Smooth muscle cell (in vitro differentiated cells): ENCODE measurements at regions not wholly inside any gene's neighbourhood (a gene's known extent, or its start where the extent isn't known, plus 50 kb on each side); places are given as distances from the start of the nearest gene placed in this dataset.

Experiments
- DNase-seq: peaks from one replicate; lab custom pipeline; 2025; ENCODE audit not compliant: unreplicated experiment; lab: John Stamatoyannopoulos, UW
- H2AFZ ChIP-seq: fragments of 200-600 bp; sonication (generic); 2 replicates; pipeline ENCODE4 v1.6.0; 2016; ENCODE audit warnings: antibody characterized with exemption, low read depth, mild to moderate bottlenecking
- H3F3A ChIP-seq: fragments of 200-600 bp; sonication (generic); 2 replicates; pipeline ENCODE4 v1.6.0; 2017; ENCODE audit warnings: antibody characterized with exemption, low read depth
- H3K27ac ChIP-seq: fragments of 200-600 bp; sonication (generic); 2 replicates; pipeline ENCODE4 v1.5.1; 2016; ENCODE audit warnings: low read depth, mild to moderate bottlenecking
- H3K27me3 ChIP-seq: fragments of 200-600 bp; sonication (generic); 2 replicates; pipeline ENCODE4 v1.6.1; 2016; ENCODE audit warnings: low read depth, mild to moderate bottlenecking
- H3K36me3 ChIP-seq: fragments of 200-600 bp; sonication (generic); 2 replicates; pipeline ENCODE4 v1.5.1; 2016; ENCODE audit warnings: low read depth
- H3K4me1 ChIP-seq: fragments of 200-600 bp; sonication (generic); 2 replicates; pipeline ENCODE4 v1.5.1; 2016; ENCODE audit warnings: low read depth
- H3K4me2 ChIP-seq: fragments of 200-600 bp; sonication (generic); 2 replicates; pipeline ENCODE4 v1.6.0; 2016; ENCODE audit warnings: mild to moderate bottlenecking
- H3K4me3 ChIP-seq: fragments of 200-600 bp; sonication (generic); 2 replicates; pipeline ENCODE4 v1.5.1; 2016; ENCODE audit warnings: mild to moderate bottlenecking
- H3K79me2 ChIP-seq: fragments of 200-600 bp; sonication (generic); 2 replicates; pipeline ENCODE4 v1.6.0; 2016; ENCODE audit warnings: low read depth, mild to moderate bottlenecking
- H3K9ac ChIP-seq: fragments of 200-600 bp; sonication (generic); 2 replicates; pipeline ENCODE4 v1.6.0; 2016; ENCODE audit warnings: low read depth
- H3K9me3 ChIP-seq: fragments of 200-600 bp; sonication (generic); replicated peaks from 2 replicates; pipeline ENCODE4 v1.5.1; 2016; ENCODE audit warnings: low read depth
- H4K20me1 ChIP-seq: fragments of 200-600 bp; sonication (generic); 2 replicates; pipeline ENCODE4 v1.6.0; 2016; ENCODE audit warnings: low read depth
- CTCF ChIP-seq: fragments of 200-600 bp; sonication (generic); IDR thresholded peaks from 2 replicates; pipeline ENCODE4 v1.5.1; 2017; ENCODE audit warnings: borderline replicate concordance, mild to moderate bottlenecking, antibody characterized with exemption; ENCODE audit not compliant: insufficient read depth, poor library complexity, severe bottlenecking
- WGBS: methylation state at CpG from one replicate; pipeline ENCODE4 v1.1.7; 2016; ENCODE audit warnings: low lambda C conversion rate; 5-methylcytosine and 5-hydroxymethylcytosine counted together

DNA sequence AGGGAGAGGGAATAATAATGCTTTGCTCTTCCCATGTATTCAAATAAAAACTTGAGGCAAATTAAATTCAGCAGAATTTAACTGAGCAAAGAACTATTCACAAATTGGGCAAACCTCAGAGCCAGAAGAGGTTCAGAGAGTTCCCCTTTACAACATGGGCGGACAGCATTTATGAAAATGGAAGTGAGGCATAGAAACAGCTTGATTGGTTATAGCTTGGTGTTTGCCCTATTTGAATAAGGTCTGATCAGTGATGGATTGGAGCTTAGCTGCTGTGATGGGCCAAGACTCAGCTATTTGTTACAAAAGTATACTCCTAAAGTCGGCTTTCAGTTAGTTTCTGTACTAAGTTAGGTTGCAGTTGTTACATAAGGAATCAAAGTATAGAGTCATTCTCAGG, 63.0 kb downstream of the TMEM100 start:
- no peak for DNase-seq
- Histone ChIP-seq H3F3A (peaks cover 7% of the 10 kb centered on the region), H2AFZ (no peak overlapping the region), H3K4me1 (peaks cover 6% of the 10 kb centered on the region), H3K4me3 (no peak overlapping the region), H3K4me2 (no peak overlapping the region), H3K79me2 (no peaks in the 10 kb centered on the region), H3K9me3 (no peaks in the 10 kb centered on the region), H3K9ac (no peak overlapping the region), H4K20me1 (no peaks in the 10 kb centered on the region), H3K27me3 (no peaks in the 10 kb centered on the region), H3K36me3 (no peaks in the 10 kb centered on the region), H3K27ac (no peak overlapping the region)
- 75% methylated on average over 2 of the region's 2 CpGs for WGBS
- no peak for TF ChIP-seq CTCF

- Histone ChIP-seq H2AFZ (no peak overlapping the region), H3K27ac (no peak overlapping the region)
Observed at GRCh38 chr17:55655777-55656176, 66.9 kb downstream of the TMEM100 start.

GRCh38 chr17:55654821-55655220, 67.8 kb downstream of the TMEM100 start:
- Histone ChIP-seq H2AFZ (no peak overlapping the region), H3K79me2 (no peaks in the 10 kb centered on the region), H3K36me3 (no peaks in the 10 kb centered on the region), H4K20me1 (no peaks in the 10 kb centered on the region), H3K9me3 (no peaks in the 10 kb centered on the region), H3F3A (peaks cover 6% of the 10 kb centered on the region), H3K4me1 (peaks cover 2% of the 10 kb centered on the region), H3K27me3 (no peaks in the 10 kb centered on the region), H3K9ac (no peak overlapping the region), H3K4me3 (no peak overlapping the region), H3K4me2 (no peak overlapping the region), H3K27ac (no peak overlapping the region)
- no peak for TF ChIP-seq CTCF
- DNase-seq, result no peak
- WGBS, result 81% methylated on average over 5 of the region's 5 CpGs

More at GRCh38 chr17:55655777-55656176, 66.9 kb downstream of the TMEM100 start:
- H4K20me1 ChIP-seq, result no peaks in the 10 kb centered on the region
- no peak overlapping the region for H3K4me2 ChIP-seq
- H3K79me2 ChIP-seq, result no peaks in the 10 kb centered on the region
- H3F3A ChIP-seq, result peaks cover 7% of the 10 kb centered on the region
- TF ChIP-seq CTCF, result no peak
- DNase-seq, result no peak
- H3K4me3 ChIP-seq, result no peak overlapping the region
- H3K9ac ChIP-seq, result no peak overlapping the region
- no peaks in the 10 kb centered on the region for H3K27me3 ChIP-seq
- H3K36me3 ChIP-seq, result no peaks in the 10 kb centered on the region
- peaks cover 6% of the 10 kb centered on the region for H3K4me1 ChIP-seq
- no peaks in the 10 kb centered on the region for H3K9me3 ChIP-seq

DNA sequence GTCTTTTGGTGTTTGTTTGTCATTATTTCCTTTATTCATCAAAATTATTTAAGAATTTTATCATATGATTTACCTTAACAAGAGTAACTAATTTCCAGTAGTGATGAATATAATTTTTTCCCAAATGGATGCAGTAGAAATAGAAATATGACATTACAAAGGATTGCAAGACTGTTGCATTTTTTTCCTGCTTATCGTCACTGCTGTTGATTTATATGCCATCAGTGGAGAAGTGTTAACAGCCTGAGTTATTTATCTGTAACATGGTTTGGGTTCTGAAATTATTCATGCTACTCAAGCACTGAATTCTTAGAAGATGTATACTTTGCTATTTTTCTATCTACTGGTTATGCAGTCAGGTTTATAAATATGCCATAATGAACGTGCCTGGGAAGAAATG, 68.6 kb downstream of the TMEM100 start:
- no peaks in the 10 kb centered on the region for H3K9me3 ChIP-seq
- no peaks in the 10 kb centered on the region for H3F3A ChIP-seq
- no peaks in the 10 kb centered on the region for H3K36me3 ChIP-seq
- no peak for TF ChIP-seq CTCF
- H3K4me3 ChIP-seq, result no peak overlapping the region
- H3K4me2 ChIP-seq, result no peak overlapping the region
- no peaks in the 10 kb centered on the region for H3K27me3 ChIP-seq
- no peak overlapping the region for H3K27ac ChIP-seq
- no peak for DNase-seq
- no peak overlapping the region for H3K9ac ChIP-seq
- no peaks in the 10 kb centered on the region for H3K79me2 ChIP-seq
- no peaks in the 10 kb centered on the region for H4K20me1 ChIP-seq
- no peaks in the 10 kb centered on the region for H3K4me1 ChIP-seq
- no peak overlapping the region for H2AFZ ChIP-seq
- 47% methylated on average over 2 of the region's 2 CpGs for WGBS
